BE2C (cell line): ENCODE measurements at regions not wholly inside any gene's neighbourhood (a gene's known extent, or its start where the extent isn't known, plus 50 kb on each side); places are given as distances from the start of the nearest gene placed in this dataset.

ENCODE experiments used
- DNase-seq: peaks from one replicate; pipeline ENCODE4 v3.0.0-alpha.2; 2020
- H3K27me3 ChIP-seq: fragments of 250-450 bp; sonication (Bioruptor Pico); 2 replicates; pipeline ENCODE4 v1.5.1; 2020; ENCODE audit warnings: mild to moderate bottlenecking
- H3K36me3 ChIP-seq: fragments of 250-450 bp; sonication (Bioruptor Pico); 2 replicates; pipeline ENCODE4 v1.5.1; 2020; ENCODE audit warnings: mild to moderate bottlenecking
- H3K4me1 ChIP-seq: fragments of 250-450 bp; sonication (Bioruptor Pico); 2 replicates; pipeline ENCODE4 v1.5.1; 2020
- H3K4me3 ChIP-seq: 2 replicates; pipeline ENCODE4 v1.5.1; 2011; ENCODE audit warnings: low read depth, low read length
- H3K9me3 ChIP-seq: fragments of 250-450 bp; sonication (Bioruptor Pico); 2 replicates; pipeline ENCODE4 v1.5.1; 2020
- TF ChIP-seq, protein P1 (sequence below): IDR thresholded peaks from 2 replicates; pipeline ENCODE4 v1.5.1; 2012; ENCODE audit warnings: mild to moderate bottlenecking, low read depth, low read length

DNA sequence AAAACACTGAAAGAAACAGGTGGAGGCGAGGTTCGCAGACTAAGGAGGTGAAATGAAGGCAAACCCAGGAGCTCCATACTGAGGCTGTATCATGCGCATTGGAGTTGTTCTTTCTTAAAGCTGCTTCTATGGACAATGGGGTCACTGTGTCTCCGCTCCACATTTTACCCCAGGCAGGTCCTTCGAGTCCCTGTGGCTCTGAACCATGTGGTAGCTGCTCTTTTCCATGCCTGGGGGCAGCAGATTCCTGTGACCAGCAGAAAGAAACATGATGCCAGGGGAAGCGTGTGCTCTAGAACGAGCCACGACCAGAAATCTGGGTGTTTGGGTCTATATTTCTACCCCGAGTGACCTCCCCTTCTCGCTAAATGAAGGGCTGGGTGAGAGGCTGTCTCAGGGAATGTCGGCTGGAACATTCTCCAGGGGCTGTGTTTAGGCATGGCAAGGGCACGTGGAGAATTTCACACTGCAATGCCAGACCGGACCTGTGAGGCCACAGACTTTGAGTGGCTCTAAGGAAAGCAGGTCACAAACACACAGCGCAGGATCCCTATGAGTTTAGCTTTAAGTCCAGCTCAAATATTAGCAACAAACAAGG is 95.7 kb upstream of the IRS2 start:
- Histone ChIP-seq H3K4me1 (no peaks in the 10 kb centered on the region), H3K36me3 (no peaks in the 10 kb centered on the region), H3K4me3 (no peak overlapping the region), H3K9me3 (no peaks in the 10 kb centered on the region), H3K27me3 (peaks cover 18% of the 10 kb centered on the region)
- TF ChIP-seq, protein P1, sequence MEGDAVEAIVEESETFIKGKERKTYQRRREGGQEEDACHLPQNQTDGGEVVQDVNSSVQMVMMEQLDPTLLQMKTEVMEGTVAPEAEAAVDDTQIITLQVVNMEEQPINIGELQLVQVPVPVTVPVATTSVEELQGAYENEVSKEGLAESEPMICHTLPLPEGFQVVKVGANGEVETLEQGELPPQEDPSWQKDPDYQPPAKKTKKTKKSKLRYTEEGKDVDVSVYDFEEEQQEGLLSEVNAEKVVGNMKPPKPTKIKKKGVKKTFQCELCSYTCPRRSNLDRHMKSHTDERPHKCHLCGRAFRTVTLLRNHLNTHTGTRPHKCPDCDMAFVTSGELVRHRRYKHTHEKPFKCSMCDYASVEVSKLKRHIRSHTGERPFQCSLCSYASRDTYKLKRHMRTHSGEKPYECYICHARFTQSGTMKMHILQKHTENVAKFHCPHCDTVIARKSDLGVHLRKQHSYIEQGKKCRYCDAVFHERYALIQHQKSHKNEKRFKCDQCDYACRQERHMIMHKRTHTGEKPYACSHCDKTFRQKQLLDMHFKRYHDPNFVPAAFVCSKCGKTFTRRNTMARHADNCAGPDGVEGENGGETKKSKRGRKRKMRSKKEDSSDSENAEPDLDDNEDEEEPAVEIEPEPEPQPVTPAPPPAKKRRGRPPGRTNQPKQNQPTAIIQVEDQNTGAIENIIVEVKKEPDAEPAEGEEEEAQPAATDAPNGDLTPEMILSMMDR: no peak
- DNase-seq: no peak

DNA sequence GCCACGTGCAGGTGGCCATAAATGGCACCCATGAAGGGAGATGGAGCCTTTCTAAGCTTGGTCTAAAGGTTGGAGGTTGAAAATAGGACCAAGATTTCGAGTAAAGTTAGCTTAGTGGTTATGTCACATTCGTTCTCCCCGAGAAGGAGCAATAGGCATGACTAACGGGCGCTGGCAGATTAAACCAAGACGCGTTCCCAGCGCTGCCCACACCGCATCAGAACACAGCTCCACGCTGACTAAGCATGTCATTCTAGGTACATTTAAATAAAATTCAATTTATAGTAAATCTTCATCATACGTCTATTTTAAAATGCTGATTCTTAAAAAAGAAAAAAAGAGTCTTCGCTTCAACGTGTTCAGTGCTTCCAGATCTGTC is 95.0 kb upstream of the IRS2 start:
- DNase-seq: no peak
- H3K36me3 ChIP-seq: no peaks in the 10 kb centered on the region
- H3K27me3 ChIP-seq: peaks cover 22% of the 10 kb centered on the region
- no peaks in the 10 kb centered on the region for H3K9me3 ChIP-seq
- TF ChIP-seq, protein P1: no peak
- no peak overlapping the region for H3K4me3 ChIP-seq
- no peaks in the 10 kb centered on the region for H3K4me1 ChIP-seq

DNA sequence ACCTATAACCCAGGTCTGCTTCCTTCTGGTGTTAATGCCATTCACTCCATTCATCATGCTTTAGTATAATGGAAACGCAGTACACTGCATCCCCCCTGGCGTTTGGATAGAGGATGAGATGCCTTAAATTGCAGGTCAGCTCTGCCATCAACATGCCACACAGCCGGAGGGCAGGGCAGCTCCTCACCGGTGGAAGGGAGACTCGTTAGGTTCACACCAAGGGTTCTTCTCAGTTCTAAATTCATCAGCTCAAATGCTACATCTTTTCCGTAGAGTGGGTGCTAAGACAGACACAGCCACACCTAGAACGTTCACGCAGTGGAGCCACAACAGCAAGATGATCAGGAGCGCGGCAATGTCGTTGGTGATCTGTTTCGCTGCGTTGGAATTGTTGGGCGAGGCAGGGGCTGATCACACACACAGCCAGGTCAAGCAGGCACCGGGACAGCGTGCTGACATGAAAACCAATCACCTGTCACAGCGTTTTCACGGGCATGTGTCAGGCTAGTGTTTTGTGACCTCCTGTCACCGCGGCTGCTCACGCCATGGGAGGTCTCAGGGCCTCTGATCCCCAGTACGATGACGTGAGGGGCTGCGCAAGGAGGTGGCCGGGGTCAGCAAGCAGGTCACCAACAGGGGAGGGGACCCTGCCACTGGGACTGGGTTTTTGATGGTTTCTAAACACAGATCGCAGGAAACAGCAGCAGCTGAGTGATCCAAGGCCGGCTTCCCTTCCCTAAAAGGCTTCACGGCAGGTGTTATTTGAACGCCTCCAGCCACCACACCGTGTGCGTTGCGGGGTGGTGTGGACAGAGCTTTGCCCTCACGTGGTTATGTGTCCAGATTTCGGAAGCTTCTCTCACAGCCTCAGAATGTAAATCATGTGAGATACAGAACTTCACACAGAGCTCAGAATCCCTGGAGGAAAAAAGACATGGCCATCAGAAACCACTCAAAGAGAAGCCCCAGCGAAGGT is 94.3 kb upstream of the IRS2 start:
- Histone ChIP-seq H3K36me3 (no peaks in the 10 kb centered on the region), H3K27me3 (peaks cover 27% of the 10 kb centered on the region), H3K4me3 (no peak overlapping the region), H3K9me3 (no peaks in the 10 kb centered on the region), H3K4me1 (no peaks in the 10 kb centered on the region)
- TF ChIP-seq, protein P1: no peak
- DNase-seq: no peak

DNA sequence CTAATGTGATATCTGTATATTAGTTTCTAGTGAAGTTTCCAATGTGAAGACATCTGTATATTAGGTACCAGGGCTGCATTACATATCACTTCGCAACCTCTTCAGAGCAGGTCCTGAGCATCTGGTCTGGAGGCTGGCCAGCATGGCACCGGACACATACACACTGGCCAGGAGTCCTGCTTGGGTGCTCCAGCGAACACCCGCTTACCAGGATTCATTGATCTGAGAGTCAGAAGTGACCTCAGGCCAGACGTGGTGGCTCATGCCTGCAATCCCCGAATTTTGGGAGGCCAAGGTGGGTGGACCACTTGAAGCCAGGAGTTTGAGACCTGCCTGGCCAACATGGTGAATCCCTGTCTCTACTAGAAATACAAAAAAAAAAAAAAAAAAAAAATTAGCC is 93.0 kb upstream of the IRS2 start:
- H3K27me3 ChIP-seq: peaks cover 27% of the 10 kb centered on the region
- DNase-seq: no peak
- TF ChIP-seq, protein P1: no peak
- H3K4me3 ChIP-seq: no peak overlapping the region
- no peaks in the 10 kb centered on the region for H3K9me3 ChIP-seq
- no peaks in the 10 kb centered on the region for H3K4me1 ChIP-seq
- no peaks in the 10 kb centered on the region for H3K36me3 ChIP-seq

DNA sequence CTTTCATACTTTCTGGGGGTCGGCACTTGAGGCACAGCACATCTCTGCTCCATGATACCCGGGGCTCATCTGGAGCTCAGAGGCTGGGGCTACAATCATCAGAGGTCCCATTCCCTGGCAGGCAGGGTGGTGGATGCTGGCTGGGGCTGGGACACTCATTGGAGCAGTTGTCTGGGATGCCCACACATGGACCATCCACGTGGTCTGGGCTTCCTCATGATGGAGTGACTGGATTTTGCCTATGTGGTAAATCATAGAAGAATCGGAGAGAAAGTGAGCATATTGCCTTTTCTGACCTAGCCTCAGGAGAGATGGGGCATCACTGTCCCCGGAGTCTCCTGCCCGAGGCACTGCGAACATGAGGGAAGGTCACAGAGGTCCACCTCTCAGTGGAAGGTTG is 91.4 kb upstream of the IRS2 start:
- DNase-seq: no peak
- H3K36me3 ChIP-seq: no peaks in the 10 kb centered on the region
- TF ChIP-seq, protein P1: no peak

DNA sequence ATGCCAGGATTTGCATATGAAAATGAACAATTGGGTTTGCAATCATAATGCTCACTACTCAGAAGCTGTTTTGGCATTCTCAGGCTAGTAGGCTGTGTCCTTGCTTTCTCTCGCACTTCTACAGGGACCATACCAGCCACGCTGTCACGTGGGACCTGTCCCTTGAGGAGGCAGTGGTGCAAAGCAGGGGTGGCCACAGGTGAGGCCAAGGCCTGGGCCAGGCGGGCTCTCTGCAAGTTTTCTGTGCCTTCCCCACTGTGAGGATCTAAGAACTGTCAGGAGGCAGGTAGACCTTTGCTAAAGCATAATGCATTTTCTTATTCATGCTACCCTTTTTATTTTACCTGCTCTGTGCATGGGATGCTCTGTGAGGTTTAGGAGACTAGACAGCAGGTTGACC is 89.4 kb upstream of the IRS2 start:
- TF ChIP-seq, protein P1: no peak
- DNase-seq: no peak
- H3K4me1 ChIP-seq: no peaks in the 10 kb centered on the region
- H3K4me3 ChIP-seq: no peak overlapping the region
- peaks cover 12% of the 10 kb centered on the region; the same call in 1 of the 2 replicates for H3K27me3 ChIP-seq
- H3K9me3 ChIP-seq: no peaks in the 10 kb centered on the region
- no peaks in the 10 kb centered on the region for H3K36me3 ChIP-seq

More for the DNA sequence above, 91.4 kb upstream of the IRS2 start:
- Histone ChIP-seq H3K4me3 (no peak overlapping the region), H3K4me1 (no peaks in the 10 kb centered on the region), H3K9me3 (no peaks in the 10 kb centered on the region), H3K27me3 (peaks cover 17% of the 10 kb centered on the region)
